ENCODE measurements at regions not wholly inside any gene's neighbourhood (a gene's known extent, or its start where the extent isn't known, plus 50 kb on each side); places are given as distances from the start of the nearest gene placed in this dataset.
"Not testable (repeated sequence)": the region's sequence is repeated elsewhere in the genome, so short reads cannot be mapped to it uniquely, and the experiment has no call there.

GRCh38 chr16:6701096-6701495 is 631.5 kb upstream of the RBFOX1 start:
- H3K4me3 Mint-ChIP-seq = no peak overlapping the region
- TF ChIP-seq CTCF (conservative IDR thresholded peaks at IDR 0.05) = no peak

GRCh38 chr16:6698548-6698947 is 634.1 kb upstream of the RBFOX1 start:
- no peak for TF ChIP-seq CTCF (conservative IDR thresholded peaks at IDR 0.05)
- H3K4me1 Mint-ChIP-seq = no peaks in the 10 kb centered on the region
- H3K4me3 Mint-ChIP-seq = no peak overlapping the region
- no peaks in the 10 kb centered on the region for H3K36me3 Mint-ChIP-seq (ENCODE audit: low read depth)
- DNase-seq (ENCODE audit: low read depth, low spot score) = no peak
- H3K27me3 Mint-ChIP-seq (ENCODE audit: low read depth) = peaks cover 8% of the 10 kb centered on the region
- H3K9me3 Mint-ChIP-seq = no peaks in the 10 kb centered on the region
- no peak overlapping the region for H3K27ac Mint-ChIP-seq (ENCODE audit: unreplicated experiment)

More at GRCh38 chr16:6701096-6701495, 631.5 kb upstream of the RBFOX1 start:
- Mint-ChIP-seq H3K27ac (ENCODE audit: unreplicated experiment) (no peak overlapping the region), H3K36me3 (ENCODE audit: low read depth) (no peaks in the 10 kb centered on the region), H3K27me3 (ENCODE audit: low read depth) (peaks cover 22% of the 10 kb centered on the region), H3K4me1 (no peaks in the 10 kb centered on the region), H3K9me3 (no peaks in the 10 kb centered on the region)
- no peak for DNase-seq (ENCODE audit: low read depth, low spot score)

- Mint-ChIP-seq H3K27me3 (ENCODE audit: low read depth) (peaks cover 12% of the 10 kb centered on the region), H3K36me3 (ENCODE audit: low read depth) (no peaks in the 10 kb centered on the region), H3K4me3 (no peak overlapping the region), H3K9me3 (no peaks in the 10 kb centered on the region), H3K4me1 (no peaks in the 10 kb centered on the region), H3K27ac (ENCODE audit: unreplicated experiment) (no peak overlapping the region)
- TF ChIP-seq CTCF (conservative IDR thresholded peaks at IDR 0.05) = no peak
- no peak for DNase-seq (ENCODE audit: low read depth, low spot score)
These were observed 637.0 kb upstream of the RBFOX1 start for GRCh38 chr16:6695666-6696065.

GRCh38 chr16:6694636-6695035 is 638.0 kb upstream of the RBFOX1 start:
- H3K27me3 Mint-ChIP-seq (ENCODE audit: low read depth) = peaks cover 15% of the 10 kb centered on the region
- H3K27ac Mint-ChIP-seq (ENCODE audit: unreplicated experiment) = no peak overlapping the region
- TF ChIP-seq CTCF (conservative IDR thresholded peaks at IDR 0.05) = no peak
- H3K4me1 Mint-ChIP-seq = peaks cover 3% of the 10 kb centered on the region
- no peak for DNase-seq (ENCODE audit: low read depth, low spot score)
- no peak overlapping the region for H3K4me3 Mint-ChIP-seq
- H3K36me3 Mint-ChIP-seq (ENCODE audit: low read depth) = no peaks in the 10 kb centered on the region
- no peaks in the 10 kb centered on the region for H3K9me3 Mint-ChIP-seq

GRCh38 chr16:6693418-6693817 is 639.2 kb upstream of the RBFOX1 start:
- not testable (repeated sequence) for H3K9me3 Mint-ChIP-seq; H3K27ac Mint-ChIP-seq (ENCODE audit: unreplicated experiment); H3K4me3 Mint-ChIP-seq; DNase-seq (ENCODE audit: low read depth, low spot score); H3K4me1 Mint-ChIP-seq; H3K36me3 Mint-ChIP-seq (ENCODE audit: low read depth)
- H3K27me3 Mint-ChIP-seq (ENCODE audit: low read depth) = peaks cover 16% of the 10 kb centered on the region

- no peak for TF ChIP-seq CTCF (conservative IDR thresholded peaks at IDR 0.05)
- Mint-ChIP-seq H3K27ac (ENCODE audit: unreplicated experiment) (no peak overlapping the region), H3K36me3 (ENCODE audit: low read depth) (no peaks in the 10 kb centered on the region), H3K4me3 (no peak overlapping the region), H3K27me3 (ENCODE audit: low read depth) (peaks cover 16% of the 10 kb centered on the region), H3K4me1 (peaks cover 5% of the 10 kb centered on the region), H3K9me3 (peaks cover 2% of the 10 kb centered on the region)
- DNase-seq (ENCODE audit: low read depth, low spot score) = no peak
These were observed 639.8 kb upstream of the RBFOX1 start for GRCh38 chr16:6692874-6693273.
